ENCODE measurements at regions not wholly inside any gene's neighbourhood (a gene's known extent, or its start where the extent isn't known, plus 50 kb on each side); places are given as distances from the start of the nearest gene placed in this dataset.

GRCh38 chr9:107976767-107977166, 487.2 kb upstream of the KLF4 start:
- no peak for DNase-seq (ENCODE audit: low spot score)
- TF ChIP-seq CTCF (IDR thresholded peaks at IDR 0.05; ENCODE audit: extremely low read depth, insufficient read depth, missing control alignments) = no peak
- in situ Hi-C loops (cut with MboI; ENCODE audit: low pct_unique_long_range_greater_than_20kb, low sequenced_read_pairs, unreplicated experiment) = no loop called here

- TF ChIP-seq CTCF (IDR thresholded peaks at IDR 0.05; ENCODE audit: extremely low read depth, insufficient read depth, missing control alignments) = no peak
- in situ Hi-C loops (cut with MboI; ENCODE audit: low pct_unique_long_range_greater_than_20kb, low sequenced_read_pairs, unreplicated experiment) = no loop called here
- DNase-seq (ENCODE audit: low spot score) = no peak
These were observed 485.9 kb upstream of the KLF4 start for GRCh38 chr9:107975426-107976010.

- TF ChIP-seq CTCF (IDR thresholded peaks at IDR 0.05; ENCODE audit: extremely low read depth, insufficient read depth, missing control alignments) = no peak
- no peak for DNase-seq (ENCODE audit: low spot score)
- in situ Hi-C loops (cut with MboI; ENCODE audit: low pct_unique_long_range_greater_than_20kb, low sequenced_read_pairs, unreplicated experiment) = no loop called here
These were observed 483.9 kb upstream of the KLF4 start for GRCh38 chr9:107973451-107973850.

- TF ChIP-seq CTCF (IDR thresholded peaks at IDR 0.05; ENCODE audit: extremely low read depth, insufficient read depth, missing control alignments) = no peak
- in situ Hi-C loops (cut with MboI; ENCODE audit: low pct_unique_long_range_greater_than_20kb, low sequenced_read_pairs, unreplicated experiment) = no loop called here
- DNase-seq (ENCODE audit: low spot score) = no peak
These were observed 482.8 kb upstream of the KLF4 start for GRCh38 chr9:107972346-107972745.

- no peak for DNase-seq (ENCODE audit: low spot score)
- in situ Hi-C loops (cut with MboI; ENCODE audit: low pct_unique_long_range_greater_than_20kb, low sequenced_read_pairs, unreplicated experiment) = no loop called here
- no peak for TF ChIP-seq CTCF (IDR thresholded peaks at IDR 0.05; ENCODE audit: extremely low read depth, insufficient read depth, missing control alignments)
These were observed 481.7 kb upstream of the KLF4 start for GRCh38 chr9:107971241-107971640.

- DNase-seq (ENCODE audit: low spot score) = no peak
- TF ChIP-seq CTCF (IDR thresholded peaks at IDR 0.05; ENCODE audit: extremely low read depth, insufficient read depth, missing control alignments) = no peak
- in situ Hi-C loops (cut with MboI; ENCODE audit: low pct_unique_long_range_greater_than_20kb, low sequenced_read_pairs, unreplicated experiment) = no loop called here
These were observed 481.2 kb upstream of the KLF4 start for GRCh38 chr9:107970726-107971125.

- TF ChIP-seq CTCF (IDR thresholded peaks at IDR 0.05; ENCODE audit: extremely low read depth, insufficient read depth, missing control alignments) = no peak
These were observed 480.2 kb upstream of the KLF4 start for GRCh38 chr9:107969727-107970126.

More at GRCh38 chr9:107969727-107970126, 480.2 kb upstream of the KLF4 start:
- no peak for DNase-seq (ENCODE audit: low spot score)
- in situ Hi-C loops (cut with MboI; ENCODE audit: low pct_unique_long_range_greater_than_20kb, low sequenced_read_pairs, unreplicated experiment) = no loop called here
